HEK293T (cell line): ENCODE measurements at regions not wholly inside any gene's neighbourhood (a gene's known extent, or its start where the extent isn't known, plus 50 kb on each side); places are given as distances from the start of the nearest gene placed in this dataset.

Source experiments
- CTCF ChIA-PET: fragments of 350-600 bp; formaldehyde crosslinking; extraction: SDS; loops from one replicate; lab custom pipeline; 2021; ENCODE audit warnings: antibody characterized with exemption, inconsistent platforms; lab: Yijun Ruan, JAX
- POLR2A ChIA-PET: fragments of 350-600 bp; formaldehyde crosslinking; extraction: SDS; loops from one replicate; lab custom pipeline; 2020; ENCODE audit warnings: antibody characterized with exemption, inconsistent platforms; lab: Yijun Ruan, JAX
- DNase-seq: peaks from one replicate; pipeline ENCODE4 v3.0.0; 2012; ENCODE audit warnings: mixed read lengths; ENCODE audit errors: extremely low spot score
- ARNT ChIP-seq: fragments of 450-650 bp; IDR thresholded peaks from 2 replicates; pipeline ENCODE4 v1.6.1; 2017; ENCODE audit warnings: mild to moderate bottlenecking
- BHLHE40 ChIP-seq: fragments of 450-650 bp; IDR thresholded peaks from 2 replicates; pipeline ENCODE4 v1.6.1; 2016; ENCODE audit warnings: mild to moderate bottlenecking, moderate library complexity, borderline replicate concordance
- CTBP1 ChIP-seq: fragments of 450-650 bp; IDR thresholded peaks from 2 replicates; pipeline ENCODE4 v1.6.1; 2016; ENCODE audit warnings: borderline replicate concordance
- ELF4 ChIP-seq: fragments of 450-650 bp; IDR thresholded peaks from 2 replicates; pipeline ENCODE4 v1.6.1; 2017; ENCODE audit warnings: antibody characterized with exemption
- FOXA1 ChIP-seq: fragments of 450-650 bp; IDR thresholded peaks from 2 replicates; pipeline ENCODE4 v1.6.1; 2016; ENCODE audit warnings: mild to moderate bottlenecking
- FOXK2 ChIP-seq: fragments of 450-650 bp; IDR thresholded peaks from 2 replicates; pipeline ENCODE4 v1.6.1; 2016; ENCODE audit warnings: mild to moderate bottlenecking
- FOXM1 ChIP-seq: fragments of 450-650 bp; IDR thresholded peaks from 2 replicates; pipeline ENCODE4 v1.6.1; 2017; ENCODE audit warnings: mild to moderate bottlenecking, borderline replicate concordance
- HDGF ChIP-seq: fragments of 450-650 bp; IDR thresholded peaks from 2 replicates; pipeline ENCODE4 v1.6.1; 2017; ENCODE audit warnings: antibody characterized with exemption, borderline replicate concordance
- L3MBTL2 ChIP-seq: fragments of 450-650 bp; conservative IDR thresholded peaks from 2 replicates; pipeline ENCODE4 v1.6.1; 2016; ENCODE audit warnings: mild to moderate bottlenecking
- LEF1 ChIP-seq: fragments of 450-650 bp; IDR thresholded peaks from 2 replicates; pipeline ENCODE4 v1.6.1; 2017; ENCODE audit warnings: mild to moderate bottlenecking, borderline replicate concordance
- NFRKB ChIP-seq: fragments of 450-650 bp; IDR thresholded peaks from 2 replicates; pipeline ENCODE4 v1.6.1; 2016; ENCODE audit warnings: mild to moderate bottlenecking, moderate library complexity
- PKNOX1 ChIP-seq: fragments of 450-650 bp; IDR thresholded peaks from 2 replicates; pipeline ENCODE4 v1.6.1; 2016
- SP1 ChIP-seq: fragments of 450-650 bp; IDR thresholded peaks from 2 replicates; pipeline ENCODE4 v1.6.1; 2017
- SUZ12 ChIP-seq: fragments of 450-650 bp; IDR thresholded peaks from 2 replicates; pipeline ENCODE4 v1.6.1; 2016; ENCODE audit warnings: mild to moderate bottlenecking
- TARDBP ChIP-seq: fragments of 450-650 bp; IDR thresholded peaks from 2 replicates; pipeline ENCODE4 v1.6.1; 2016
- ZNF384 ChIP-seq: fragments of 450-650 bp; IDR thresholded peaks from 2 replicates; pipeline ENCODE4 v1.6.1; 2016

DNA sequence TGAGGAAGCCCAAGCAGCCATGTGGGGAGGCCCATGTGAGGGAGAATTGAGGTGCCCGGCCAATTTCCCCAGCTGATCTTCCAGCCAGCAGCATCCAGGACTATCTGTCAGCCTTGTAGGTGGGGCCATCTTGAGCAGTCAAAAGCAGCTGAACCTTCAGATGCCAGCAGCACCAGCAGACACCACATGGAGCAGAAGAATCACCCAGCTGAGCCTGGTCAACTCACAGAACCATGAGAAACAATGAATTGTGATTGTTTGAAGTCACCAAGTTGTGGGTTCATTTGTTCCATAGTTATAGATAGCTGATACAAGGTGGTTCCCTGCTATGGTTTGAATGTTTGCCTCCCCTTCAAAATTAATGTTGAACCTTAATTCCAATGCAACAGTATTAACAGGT, 85.1 kb upstream of the ATP6AP2 start:
- ChIA-PET CTCF (no interaction called here), POLR2A (no interaction called here)
- TF ChIP-seq BHLHE40 (no peak), PKNOX1 (no peak), ZNF384 (no peak), FOXM1 (no peak), LEF1 (no peak)
- no peak for DNase-seq

GRCh38 chrX:40494005-40494404, 86.8 kb upstream of the ATP6AP2 start:
- no peak for TF ChIP-seq PKNOX1
- no peak for TF ChIP-seq FOXA1
- TF ChIP-seq L3MBTL2 = no peak
- TF ChIP-seq TARDBP = no peak
- no peak for TF ChIP-seq FOXK2
- no peak for TF ChIP-seq SP1
- no peak for TF ChIP-seq NFRKB
- no peak for TF ChIP-seq ELF4
- no peak for TF ChIP-seq FOXM1
- TF ChIP-seq SUZ12 = no peak
- no peak for TF ChIP-seq ARNT
- TF ChIP-seq ZNF384 = no peak
- TF ChIP-seq LEF1 = no peak
- TF ChIP-seq CTBP1 = no peak
- no peak for TF ChIP-seq BHLHE40
- no peak for TF ChIP-seq HDGF
- ChIA-PET CTCF (no interaction called here), POLR2A (no interaction called here)
- DNase-seq = no peak

DNA sequence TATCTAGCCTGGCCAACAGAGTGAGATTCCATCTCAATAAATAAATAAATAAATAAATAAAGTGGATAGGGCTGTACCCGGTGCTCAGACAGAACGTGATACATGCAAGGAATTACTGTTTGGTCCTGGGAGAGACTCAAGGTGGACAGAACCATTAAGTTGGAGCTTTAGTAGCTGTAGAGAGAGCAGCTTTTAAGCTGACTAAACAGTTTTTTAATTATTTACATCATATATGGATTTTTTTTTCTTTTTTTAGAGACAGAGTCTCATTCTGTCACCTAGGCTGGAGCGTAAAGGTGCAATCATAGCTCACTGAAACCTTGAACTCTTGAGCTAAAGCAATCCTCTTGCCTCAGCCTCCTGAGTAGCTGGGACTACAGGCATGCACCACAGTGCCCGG, 92.5 kb upstream of the ATP6AP2 start:
- no peak for TF ChIP-seq ZNF384
- TF ChIP-seq CTBP1 = no peak
- TF ChIP-seq FOXA1 = no peak
- TF ChIP-seq PKNOX1 = no peak
- no peak for TF ChIP-seq TARDBP
- TF ChIP-seq SUZ12 = no peak
- no peak for TF ChIP-seq SP1
- TF ChIP-seq BHLHE40 = no peak
- no peak for TF ChIP-seq ELF4
- ChIA-PET CTCF (no interaction called here), POLR2A (interaction anchor here (1.2 kb wide), 1 partner anchor 12 kb away, joined by 3 read pairs; no protein-coding TSS in a partner anchor)

DNA sequence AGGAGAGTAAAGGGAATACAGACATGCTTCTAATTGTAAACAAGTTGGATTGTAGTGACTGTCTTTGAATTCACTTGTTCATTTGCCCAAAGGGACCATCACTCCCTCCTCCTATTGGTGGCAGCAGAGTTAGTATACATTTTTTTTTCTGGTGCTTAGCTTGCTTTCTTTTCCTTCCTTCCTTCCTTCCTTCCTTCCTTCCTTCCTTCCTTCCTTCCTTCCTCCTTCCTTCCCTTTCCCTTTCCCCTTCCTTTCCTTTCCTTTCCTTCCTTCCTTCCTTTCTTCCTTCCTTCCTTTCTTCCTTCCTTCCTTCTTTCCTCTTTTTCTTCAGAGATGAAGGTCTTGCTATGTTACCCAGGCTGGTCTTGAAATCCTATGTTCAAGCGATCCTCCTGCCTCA, 94.8 kb upstream of the ATP6AP2 start:
- no peak for TF ChIP-seq ZNF384
- no peak for TF ChIP-seq HDGF
- TF ChIP-seq LEF1 = no peak
- TF ChIP-seq BHLHE40 = no peak
- no peak for TF ChIP-seq FOXM1
- no peak for DNase-seq
- POLR2A ChIA-PET = no interaction called here
- CTCF ChIA-PET = interaction anchor here (0.6 kb wide), 1 partner anchor 1567 kb away, joined by 4 read pairs; no protein-coding TSS in a partner anchor

More for the DNA sequence above, 92.5 kb upstream of the ATP6AP2 start:
- DNase-seq = no peak

GRCh38 chrX:40485102-40485826, 95.5 kb upstream of the ATP6AP2 start:
- ChIA-PET POLR2A (no interaction called here), CTCF (interaction anchor here (0.6 kb wide), 1 partner anchor 1568 kb away, joined by 4 read pairs; no protein-coding TSS in a partner anchor)
- TF ChIP-seq LEF1 = no peak
- TF ChIP-seq SP1 = no peak
- no peak for TF ChIP-seq ARNT
- TF ChIP-seq ZNF384 = no peak
- no peak for TF ChIP-seq L3MBTL2
- no peak for TF ChIP-seq FOXM1
- DNase-seq = no peak

DNA sequence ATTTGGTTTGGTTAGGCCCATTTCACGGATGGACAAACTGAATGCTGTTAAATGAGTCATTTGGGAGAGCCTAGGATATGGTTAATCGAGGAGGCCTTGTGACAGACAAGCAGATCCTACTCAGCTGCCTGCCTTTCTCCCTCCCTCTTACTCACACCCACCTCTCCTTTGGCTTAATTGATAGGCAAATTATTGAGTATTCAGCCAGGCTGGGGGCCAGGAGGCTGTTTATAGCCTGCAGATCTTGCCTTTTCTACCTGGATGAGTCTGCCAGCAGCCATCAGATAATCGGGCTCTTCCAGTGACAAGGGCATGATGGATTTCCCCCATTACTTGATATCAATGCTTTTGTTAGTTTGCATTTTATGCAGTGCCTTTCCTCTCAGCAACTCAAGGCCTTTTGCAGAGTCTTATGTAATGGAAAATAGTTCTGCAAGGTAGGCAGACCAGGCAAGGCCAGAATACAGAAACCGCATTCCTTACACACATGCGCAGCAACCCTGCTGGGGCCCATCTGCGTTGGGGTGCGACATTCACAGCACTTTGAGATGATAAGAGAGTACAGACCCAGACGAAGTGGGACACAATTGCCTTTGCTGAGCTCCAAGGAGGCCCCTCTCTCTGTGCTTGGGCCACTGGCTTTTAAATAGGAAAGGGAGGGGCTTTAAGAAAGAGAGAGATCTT, 96.2 kb upstream of the ATP6AP2 start:
- POLR2A ChIA-PET = no interaction called here

More for the DNA sequence above, 96.2 kb upstream of the ATP6AP2 start:
- no peak for DNase-seq
- CTCF ChIA-PET = no interaction called here
- TF ChIP-seq FOXA1 = no peak
- TF ChIP-seq L3MBTL2 = no peak
- TF ChIP-seq NFRKB = no peak
- TF ChIP-seq TARDBP = no peak
- TF ChIP-seq CTBP1 = no peak
- no peak for TF ChIP-seq SP1
- TF ChIP-seq PKNOX1 = no peak
- no peak for TF ChIP-seq FOXM1
- no peak for TF ChIP-seq ARNT
- no peak for TF ChIP-seq HDGF
- no peak for TF ChIP-seq SUZ12
- TF ChIP-seq LEF1 = no peak
